NCI-H146 (cell line): ENCODE measurements at regions not wholly inside any gene's neighbourhood (a gene's known extent, or its start where the extent isn't known, plus 50 kb on each side); places are given as distances from the start of the nearest gene placed in this dataset.
A peak's percentile ranks its signal among the peaks of the same experiment; 100 is the strongest.

ENCODE experiments used
- DNase-seq: peaks from one replicate; lab custom pipeline; 2025; lab: John Stamatoyannopoulos, UW

DNA sequence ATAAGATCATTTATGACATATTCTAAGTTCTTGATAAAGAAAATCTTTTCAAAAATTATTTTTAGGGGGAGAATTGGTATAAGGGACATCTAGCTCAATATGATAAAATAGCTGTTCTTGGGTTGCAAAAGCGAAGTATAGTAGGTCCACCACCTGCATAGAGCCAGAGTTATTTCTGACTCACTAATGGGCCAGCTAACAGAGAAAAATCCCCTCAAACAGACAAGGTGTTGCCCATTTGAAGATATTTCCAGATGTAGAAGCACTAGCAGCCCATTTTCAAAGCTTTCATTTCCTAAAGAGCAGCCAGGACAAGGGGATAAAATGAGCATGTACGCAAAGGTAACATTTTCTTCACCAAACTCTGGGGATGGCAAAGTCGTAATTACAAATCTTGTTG, 165.7 kb upstream of the FN1 start:
- DNase-seq: no peak

DNA sequence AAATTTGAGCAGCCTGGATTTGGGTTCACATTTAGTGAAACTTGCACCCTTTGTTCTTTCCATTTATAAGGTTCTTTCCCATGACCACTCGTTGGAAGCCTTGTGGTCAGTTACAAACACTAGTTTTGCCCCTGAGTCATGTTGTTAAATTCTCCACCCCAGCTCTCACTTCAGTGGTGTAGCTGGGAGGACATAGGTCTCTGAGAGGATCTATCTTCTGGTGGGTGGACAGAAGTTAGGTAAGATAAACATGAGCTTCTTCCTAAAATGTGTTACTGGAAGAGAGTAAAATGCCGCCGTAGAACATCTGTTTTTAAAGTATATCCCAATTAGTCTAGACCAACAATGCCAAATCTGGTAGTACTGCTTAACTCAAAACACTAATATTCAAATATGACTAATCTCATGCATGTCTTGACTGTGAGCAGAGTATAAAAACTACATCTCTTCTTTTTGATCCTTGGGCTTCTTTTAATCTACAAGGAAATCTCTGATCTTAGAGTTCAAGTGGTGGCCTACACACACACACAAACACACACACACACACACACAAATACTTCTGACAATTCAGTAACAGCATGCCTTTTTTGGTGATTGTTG, 162.6 kb upstream of the FN1 start:
- no peak for DNase-seq

DNA sequence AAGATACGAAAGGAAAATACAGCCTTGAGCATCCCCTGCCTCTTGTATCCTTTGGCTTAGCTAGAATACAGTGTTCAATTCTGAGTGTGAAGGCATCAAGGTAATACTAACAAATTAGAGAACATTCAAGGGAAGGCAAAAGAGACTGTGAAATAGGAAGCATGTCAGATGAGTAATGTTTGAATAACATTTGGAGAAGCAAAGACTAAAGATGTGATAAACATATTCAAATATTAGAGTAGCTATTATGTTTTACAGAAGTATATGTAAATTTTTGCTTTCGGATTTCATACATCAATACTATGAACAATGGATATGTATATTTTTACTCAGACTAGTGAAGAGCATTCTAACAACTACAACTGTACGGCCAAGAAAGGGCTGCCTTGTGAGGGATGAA, 161.7 kb upstream of the FN1 start:
- no peak for DNase-seq

DNA sequence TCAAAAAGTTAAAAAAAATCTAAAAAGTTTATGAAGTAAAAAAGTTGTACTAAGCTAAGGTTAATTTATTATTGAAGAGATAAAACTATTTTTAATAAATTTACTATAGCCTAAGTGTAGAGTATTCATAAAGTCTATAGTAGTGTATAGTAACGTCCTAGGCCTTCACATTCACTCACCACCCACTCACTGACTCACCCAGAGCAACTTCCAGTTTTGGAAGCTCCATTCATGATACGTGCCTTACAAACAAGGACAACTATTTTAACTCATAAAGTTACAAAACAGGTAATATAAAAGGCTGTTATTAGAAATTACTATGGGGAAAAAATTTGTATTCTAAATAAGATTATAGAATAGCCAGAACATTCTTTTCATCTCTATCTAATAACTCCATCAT, 158.9 kb upstream of the FN1 start:
- no peak for DNase-seq

DNA sequence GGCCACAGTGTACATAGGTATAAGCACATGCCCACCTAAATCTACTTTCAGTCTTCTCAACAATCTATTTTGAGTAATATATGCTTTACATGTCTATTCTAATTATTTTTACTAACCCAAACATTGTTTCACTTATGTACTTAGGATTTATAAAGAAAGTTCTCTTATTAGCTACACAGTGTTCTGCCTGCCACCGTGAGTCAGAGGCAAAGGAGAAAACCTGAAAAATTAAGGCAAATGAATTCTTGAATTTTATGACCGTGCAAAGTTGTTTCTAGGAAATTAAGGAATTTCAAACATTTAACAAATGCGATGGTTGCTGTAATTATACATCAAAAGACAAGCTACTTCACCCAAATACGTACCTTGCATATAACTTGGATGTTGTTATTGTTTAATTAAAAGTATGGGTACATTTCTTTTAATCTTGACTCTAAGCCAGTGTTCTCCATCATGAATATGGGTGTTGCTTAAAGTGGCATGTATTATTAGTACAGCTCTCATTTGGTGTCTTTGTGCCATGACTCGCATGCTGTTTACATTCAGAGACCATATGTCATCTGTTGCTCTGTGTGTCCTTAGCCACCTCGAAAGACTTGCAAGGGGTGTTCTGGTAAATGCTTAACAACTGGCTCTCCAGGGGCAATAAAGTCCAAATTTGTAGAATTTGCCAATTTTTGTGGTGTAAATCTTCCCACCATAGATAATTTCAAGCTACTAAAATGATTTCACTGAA, 154.3 kb upstream of the FN1 start:
- no peak for DNase-seq

DNA sequence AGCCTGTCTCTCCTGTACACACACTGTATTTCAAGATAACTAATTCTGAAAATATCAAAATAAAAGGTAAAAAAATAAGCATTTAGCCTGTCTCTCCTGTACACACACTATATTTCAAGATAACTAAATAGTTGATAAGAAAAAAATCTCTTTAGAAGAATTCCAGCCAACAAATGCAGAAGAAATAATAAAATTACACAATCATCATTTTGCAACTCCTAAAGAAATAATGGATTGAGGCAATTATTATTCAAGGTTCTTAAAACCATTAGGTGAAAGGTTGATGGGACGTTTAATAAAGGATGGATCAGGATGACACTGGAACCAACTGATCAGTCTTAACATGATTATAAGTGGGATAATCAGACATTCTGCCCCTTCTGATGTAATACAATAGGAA, 148.0 kb upstream of the FN1 start:
- DNase-seq: no peak

DNA sequence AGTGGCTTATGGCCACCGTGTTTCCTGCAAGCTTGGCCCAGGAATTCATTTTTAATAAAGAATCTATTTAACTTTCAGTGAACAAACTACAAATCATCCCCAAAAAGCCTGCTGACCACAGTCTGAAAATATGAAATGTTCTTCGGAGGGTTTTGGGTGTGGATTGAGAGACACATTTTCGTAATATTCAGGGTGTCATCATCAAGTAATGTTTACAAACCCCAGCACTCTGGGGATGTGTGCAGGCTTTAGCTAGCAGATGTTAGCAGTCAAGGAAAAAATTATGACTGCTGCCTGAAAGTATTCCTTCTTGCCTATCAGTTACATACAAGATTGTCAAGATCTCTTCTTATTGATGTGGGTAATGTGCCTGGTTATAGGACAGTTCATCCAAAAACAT, 143.9 kb upstream of the FN1 start:
- DNase-seq: no peak

DNA sequence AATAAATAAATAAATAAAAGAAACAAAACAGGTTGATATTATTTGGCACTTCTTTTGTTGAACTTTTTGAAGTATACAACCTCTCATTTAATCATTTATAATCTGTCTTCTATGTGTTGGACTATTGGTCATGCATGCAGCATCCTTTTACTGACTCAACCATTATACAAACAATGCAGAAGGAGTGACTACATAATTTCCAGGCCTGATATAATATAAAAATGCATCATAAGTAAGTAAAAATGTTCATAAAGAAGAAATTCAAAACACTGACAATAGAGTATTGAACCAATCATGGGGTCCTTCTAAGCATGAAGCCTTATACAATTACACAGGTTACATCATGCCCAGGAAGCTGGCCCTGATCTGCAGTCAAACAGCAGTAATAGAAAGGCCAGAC, 141.5 kb upstream of the FN1 start:
- DNase-seq: no peak

DNA sequence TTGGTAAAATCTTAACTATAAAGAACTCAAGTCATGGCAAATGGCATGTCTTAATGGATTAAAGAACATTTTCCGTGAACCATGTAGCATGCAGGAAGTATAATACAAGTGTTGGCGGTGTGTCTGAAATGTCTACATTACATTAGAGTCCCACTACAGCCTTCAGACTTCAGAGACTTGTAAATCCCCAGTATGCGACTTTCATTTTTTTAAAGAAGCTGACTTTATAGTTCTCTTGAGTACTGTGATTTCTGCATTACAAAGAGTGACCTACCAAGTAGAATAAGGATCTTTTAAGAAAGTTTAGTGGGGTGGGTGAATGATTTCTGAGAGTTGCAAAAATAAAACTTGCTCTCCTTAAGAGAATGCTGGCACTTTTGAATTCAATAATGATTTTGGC, 140.7 kb upstream of the FN1 start:
- no peak for DNase-seq

DNA sequence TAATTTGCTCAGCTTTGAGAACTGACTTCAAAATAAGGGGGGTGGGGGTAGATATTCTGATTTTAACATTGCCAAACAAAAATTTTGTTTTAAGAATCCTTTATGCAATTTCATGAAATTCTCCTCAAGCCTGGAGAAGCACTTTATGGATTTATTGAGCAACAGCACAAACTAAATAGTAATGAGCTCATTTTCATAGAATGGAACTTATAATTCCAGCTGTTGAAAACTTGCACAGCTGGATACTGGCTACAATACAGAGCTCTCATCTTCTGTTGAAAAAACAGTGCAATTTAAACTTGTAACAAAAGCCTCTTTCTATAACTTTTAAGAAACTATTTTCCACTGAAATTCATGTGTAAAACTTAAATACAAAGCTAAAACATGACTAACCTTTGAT, 137.6 kb upstream of the FN1 start:
- no peak for DNase-seq

DNA sequence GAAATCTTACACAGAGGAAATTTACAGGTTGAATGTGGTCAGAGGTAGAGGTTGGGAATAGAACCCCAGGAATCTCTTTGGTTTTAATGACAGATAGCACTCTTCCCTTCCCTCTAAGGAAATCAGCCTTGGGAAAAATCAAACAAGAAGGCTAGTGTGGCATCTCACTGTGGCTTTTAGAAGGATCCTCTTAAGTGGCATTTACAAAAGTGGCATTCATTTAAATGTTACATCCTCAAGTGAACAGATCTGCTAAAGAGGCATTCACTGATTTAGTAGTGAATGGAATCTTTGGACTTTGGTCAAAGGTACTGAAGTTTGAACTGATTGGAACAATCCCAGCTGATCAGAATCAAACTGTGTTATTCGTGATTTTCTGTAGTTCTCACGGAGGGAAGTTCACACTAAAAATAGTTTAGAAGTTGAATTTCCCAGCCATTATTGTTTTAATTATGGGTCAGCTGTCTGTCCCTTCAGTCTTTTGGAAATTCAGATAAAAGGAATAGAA, 136.5 kb upstream of the FN1 start:
- DNase-seq: no peak

DNA sequence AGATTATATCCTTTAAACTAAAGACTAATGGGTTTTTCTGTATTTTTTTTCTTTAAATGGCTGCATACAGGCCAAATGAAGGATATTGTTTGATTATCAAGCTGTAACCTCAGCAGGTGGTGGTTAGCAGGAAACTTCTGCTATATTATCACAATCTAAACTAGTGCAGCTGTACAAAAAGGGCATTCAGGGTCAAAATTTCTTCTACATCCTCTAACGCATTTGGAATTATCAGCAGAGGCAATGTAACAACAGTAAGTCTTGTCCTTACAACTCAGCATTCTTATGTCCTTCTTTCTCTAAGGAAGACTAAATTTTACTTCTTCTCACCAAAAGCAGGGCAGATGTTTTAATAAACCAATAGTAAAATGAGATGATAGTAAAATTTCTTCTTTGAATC, 135.8 kb upstream of the FN1 start:
- DNase-seq: peak; percentile 57

DNA sequence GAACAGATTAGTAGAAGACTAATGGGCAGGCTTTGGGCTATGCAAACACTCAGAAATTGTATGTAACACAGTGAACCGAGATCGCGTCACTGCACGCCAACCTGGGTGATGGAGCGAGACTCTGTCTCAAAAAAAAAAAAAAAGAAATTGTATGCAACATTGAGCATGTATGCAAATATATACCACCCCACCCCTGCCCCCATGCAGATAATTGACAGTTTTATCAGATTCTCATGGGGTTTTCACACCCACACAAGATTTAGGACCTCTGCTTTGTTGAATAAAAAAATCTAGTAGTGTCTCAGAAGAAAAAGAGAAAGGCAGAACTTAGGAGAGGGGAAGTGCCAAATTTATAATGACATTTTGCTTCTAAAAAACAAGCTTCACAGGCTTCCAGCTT, 131.6 kb upstream of the FN1 start:
- peak; percentile 44 for DNase-seq

DNA sequence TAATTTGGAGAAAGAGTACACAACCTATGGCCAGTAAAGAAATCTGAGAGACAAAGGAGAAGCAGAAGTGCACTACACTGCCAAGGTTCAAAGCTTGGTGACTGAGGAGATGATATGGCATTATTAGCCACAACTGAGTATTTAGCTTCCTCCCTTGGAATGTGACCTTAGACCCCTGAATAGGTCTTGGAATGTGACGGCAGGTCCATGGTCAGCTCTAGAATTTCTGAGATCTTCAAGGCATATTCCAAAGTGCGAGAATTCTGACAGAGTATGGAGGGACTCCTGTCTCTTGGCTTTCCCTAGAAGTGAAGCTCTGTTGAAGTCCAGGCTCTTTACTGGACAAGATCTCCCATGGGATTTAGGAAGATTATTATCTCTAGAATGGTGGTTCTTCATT, 130.0 kb upstream of the FN1 start:
- DNase-seq: no peak

DNA sequence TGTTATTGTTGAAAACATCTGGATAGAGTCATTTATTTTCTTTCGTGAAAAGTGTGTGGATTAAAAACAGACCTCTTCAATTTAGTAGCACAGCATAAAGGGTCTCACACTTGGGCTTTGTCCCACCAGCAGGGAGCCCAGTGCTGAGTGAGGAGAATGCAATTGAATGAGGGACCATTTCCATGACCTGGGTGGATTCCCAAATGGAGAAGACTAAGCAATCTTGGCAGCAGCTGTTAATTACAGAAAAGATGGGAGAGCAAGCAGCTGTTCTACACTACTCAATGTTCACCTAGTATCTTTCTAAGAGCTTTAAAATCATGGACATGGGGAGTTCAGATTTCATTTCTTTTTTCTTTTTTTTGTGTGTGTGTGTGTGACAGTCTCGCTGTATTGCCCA, 121.8 kb upstream of the FN1 start:
- DNase-seq: no peak

DNA sequence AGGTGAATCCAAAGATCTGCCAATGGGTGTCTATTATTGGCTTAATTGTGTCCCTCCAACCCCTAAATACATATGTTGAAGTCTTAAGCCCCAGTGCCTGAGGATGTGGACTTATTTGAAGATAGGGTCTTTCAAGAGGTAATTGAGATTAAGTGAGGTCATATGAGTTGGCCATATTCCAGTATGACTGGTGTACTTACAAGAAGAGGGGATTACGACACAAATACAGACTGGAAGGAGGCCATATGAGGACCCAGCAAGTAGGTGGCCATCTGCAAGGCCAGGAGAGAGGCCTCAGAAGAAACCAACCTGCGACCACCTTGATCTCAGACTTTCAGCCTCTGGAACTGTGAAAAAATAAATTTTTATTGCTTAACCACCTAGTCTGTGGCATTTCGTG, 121.1 kb upstream of the FN1 start:
- DNase-seq: no peak

DNA sequence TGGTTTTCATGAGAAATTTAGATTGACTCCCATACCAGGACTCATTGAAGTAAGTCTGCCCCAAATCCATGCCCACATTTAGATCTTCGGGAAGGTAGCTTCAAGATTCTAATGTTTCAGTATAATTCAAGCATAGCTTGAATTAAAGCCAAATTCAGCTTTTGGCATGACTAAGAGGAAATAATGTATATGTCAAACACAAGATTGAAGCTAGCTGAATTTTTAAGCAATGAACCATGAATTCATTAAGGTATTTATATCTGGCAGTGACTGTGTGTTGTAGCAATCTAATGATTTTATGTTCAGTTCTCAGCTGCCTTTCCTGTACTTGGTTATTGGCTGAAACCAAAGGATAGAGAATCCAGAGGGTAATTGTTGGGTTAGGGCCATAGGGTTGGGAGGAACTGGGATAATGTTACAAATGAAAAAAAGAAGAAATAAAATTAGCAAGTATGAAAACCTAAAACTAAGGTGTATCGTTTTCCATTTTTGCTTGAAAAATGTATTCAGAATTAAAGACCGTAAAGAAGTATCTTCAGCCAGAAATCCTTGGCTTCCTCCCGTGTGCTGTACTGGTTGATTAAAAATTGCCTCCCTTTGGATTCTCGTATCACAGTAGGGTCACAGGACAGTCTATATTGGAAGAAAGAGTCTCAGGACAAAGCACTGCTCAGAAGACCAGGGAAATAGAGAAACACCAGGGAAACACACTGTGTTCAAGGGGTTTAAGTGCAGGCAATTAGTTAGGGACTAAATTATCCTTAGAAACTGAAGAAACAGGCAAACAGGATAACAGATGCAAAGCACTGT, 119.0 kb upstream of the FN1 start:
- DNase-seq: no peak

DNA sequence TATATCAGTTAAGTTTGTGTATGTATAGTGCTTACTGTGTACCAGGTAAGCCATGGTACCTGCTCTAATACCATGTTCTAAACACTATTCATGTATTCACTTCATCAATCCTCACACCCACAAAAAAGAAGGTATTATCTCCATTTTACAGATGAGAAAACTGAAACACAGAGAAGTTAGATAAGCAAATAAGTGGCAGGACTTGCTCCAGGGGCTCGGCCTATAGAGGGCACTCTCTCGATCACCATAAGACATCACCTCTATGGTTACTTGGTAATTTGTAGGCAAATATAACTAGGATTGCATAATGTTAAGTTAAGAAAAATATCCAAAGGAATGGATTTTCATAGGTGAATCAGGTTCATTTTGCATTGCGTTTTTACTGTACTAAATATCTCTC, 118.1 kb upstream of the FN1 start:
- no peak for DNase-seq

DNA sequence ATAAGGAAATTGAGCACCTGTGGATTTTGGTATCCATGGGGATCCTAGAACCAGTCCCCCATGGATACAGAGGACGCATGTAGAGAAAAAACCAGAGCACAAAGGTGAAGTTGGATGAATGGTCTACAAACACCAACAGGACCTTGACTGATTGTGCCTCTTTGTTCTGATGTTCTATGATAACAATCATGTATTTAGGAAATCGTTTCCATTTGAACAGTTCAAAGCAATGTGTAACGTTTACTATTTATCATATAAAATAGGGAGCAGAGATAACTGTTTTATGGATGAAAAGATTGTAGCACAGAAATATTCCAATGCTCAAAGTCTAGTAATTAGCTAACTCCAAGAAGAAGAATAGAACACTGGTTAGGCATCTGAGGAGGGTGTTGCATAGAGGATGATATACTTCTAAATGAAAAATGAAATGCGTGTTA, 116.3 kb upstream of the FN1 start:
- DNase-seq: peak; percentile 20

DNA sequence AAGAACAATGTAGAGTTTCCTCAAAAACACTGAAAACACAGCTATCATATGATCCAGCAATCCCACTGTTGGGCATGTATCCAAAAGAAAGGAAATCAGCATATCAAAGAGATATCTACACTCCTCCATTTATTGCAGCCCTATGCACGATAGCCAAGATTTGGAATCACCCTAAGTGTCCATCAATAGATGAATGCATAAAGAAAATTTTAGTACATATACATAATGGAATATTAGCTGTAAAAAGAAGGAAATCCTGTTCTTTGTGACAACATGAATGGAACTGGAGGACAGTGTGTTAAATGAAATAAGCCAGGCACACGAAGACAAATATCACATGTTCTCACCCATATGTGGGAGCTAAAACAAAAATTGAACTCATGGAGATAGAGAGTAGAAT, 114.5 kb upstream of the FN1 start:
- DNase-seq: no peak

DNA sequence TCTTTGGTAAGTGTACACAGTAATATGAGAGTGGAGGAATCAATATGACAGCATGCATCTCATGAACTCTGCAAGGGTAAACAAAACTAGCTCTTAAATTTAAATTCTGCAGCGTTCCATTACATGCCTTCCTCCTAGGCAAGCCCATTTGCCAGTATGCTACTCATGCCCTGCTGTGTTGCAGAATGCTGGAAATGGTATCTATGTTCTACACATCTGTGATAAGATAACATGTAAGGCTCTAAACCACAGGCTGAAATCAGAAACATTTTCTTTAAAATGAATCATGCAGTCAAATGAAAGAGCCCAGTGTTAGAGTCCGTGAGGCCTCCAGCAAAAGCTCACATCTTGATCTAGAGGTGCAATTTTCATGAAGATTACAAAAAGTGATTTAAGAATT, 112.8 kb upstream of the FN1 start:
- peak; percentile 20 for DNase-seq

DNA sequence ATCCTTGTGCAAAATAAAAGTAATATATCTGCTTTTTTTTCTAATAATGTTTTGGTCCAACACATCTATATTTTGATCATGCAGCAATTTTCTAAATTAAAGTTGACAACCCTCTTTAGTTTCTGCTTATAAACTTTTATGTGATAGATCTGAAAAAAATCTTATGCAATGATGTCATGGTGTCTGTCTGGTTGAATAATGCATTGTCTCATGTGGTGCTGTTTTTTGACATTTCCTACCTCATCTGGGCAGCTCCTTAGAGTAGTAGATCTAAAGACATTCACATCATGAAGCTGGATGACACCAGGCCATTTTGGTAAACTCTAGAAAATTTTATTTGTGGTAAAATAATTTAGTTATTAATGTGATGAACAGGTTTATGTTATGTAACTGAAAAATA, 106.8 kb upstream of the FN1 start:
- no peak for DNase-seq

DNA sequence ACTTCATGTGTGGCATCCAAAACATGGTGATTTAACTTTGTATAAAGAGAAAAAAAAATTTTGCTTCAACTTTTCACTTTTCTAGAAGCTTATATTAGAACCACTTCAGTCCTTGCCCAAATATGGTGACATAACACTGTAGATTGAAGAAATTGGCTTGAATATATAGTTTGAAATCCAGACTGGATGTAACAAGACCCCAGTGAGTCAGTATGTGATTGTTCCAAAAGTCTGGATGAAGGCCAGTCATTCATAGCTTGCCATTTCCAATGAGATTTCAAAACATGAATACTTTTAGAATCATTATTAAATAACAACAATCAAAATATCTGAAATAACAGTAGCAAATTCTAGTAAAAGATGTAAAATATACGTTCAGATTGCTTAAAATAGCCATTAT, 104.8 kb upstream of the FN1 start:
- no peak for DNase-seq
